HL-60 (cell line): ENCODE measurements at regions not wholly inside any gene's neighbourhood (a gene's known extent, or its start where the extent isn't known, plus 50 kb on each side); places are given as distances from the start of the nearest gene placed in this dataset.

Source experiments
- GABPA ChIP-seq: IDR thresholded peaks from 2 replicates; pipeline ENCODE4 v1.6.1; 2012; ENCODE audit warnings: low read depth
- POLR2AphosphoS5 ChIP-seq: IDR thresholded peaks from 2 replicates; pipeline ENCODE4 v1.6.1; 2012; ENCODE audit warnings: low read depth
- SPI1 ChIP-seq: IDR thresholded peaks from 2 replicates; pipeline ENCODE4 v1.6.1; 2012; ENCODE audit warnings: low read depth, mild to moderate bottlenecking, borderline replicate concordance
- TF ChIP-seq, protein P1 (sequence below): IDR thresholded peaks from one replicate; pipeline ENCODE4 v1.5.1; 2011; ENCODE audit warnings: low read length, control low read depth, inconsistent platforms; ENCODE audit not compliant: insufficient read depth
- TF ChIP-seq, protein P2 (sequence below): IDR thresholded peaks from 2 replicates; pipeline ENCODE4 v1.6.1; 2012; ENCODE audit warnings: low read depth; ENCODE audit not compliant: insufficient replicate concordance

GRCh38 chr7:106583706-106584690, 77.0 kb downstream of the CCDC71L start:
- TF ChIP-seq, protein P1, sequence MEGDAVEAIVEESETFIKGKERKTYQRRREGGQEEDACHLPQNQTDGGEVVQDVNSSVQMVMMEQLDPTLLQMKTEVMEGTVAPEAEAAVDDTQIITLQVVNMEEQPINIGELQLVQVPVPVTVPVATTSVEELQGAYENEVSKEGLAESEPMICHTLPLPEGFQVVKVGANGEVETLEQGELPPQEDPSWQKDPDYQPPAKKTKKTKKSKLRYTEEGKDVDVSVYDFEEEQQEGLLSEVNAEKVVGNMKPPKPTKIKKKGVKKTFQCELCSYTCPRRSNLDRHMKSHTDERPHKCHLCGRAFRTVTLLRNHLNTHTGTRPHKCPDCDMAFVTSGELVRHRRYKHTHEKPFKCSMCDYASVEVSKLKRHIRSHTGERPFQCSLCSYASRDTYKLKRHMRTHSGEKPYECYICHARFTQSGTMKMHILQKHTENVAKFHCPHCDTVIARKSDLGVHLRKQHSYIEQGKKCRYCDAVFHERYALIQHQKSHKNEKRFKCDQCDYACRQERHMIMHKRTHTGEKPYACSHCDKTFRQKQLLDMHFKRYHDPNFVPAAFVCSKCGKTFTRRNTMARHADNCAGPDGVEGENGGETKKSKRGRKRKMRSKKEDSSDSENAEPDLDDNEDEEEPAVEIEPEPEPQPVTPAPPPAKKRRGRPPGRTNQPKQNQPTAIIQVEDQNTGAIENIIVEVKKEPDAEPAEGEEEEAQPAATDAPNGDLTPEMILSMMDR, result no peak
- TF ChIP-seq, protein P2, sequence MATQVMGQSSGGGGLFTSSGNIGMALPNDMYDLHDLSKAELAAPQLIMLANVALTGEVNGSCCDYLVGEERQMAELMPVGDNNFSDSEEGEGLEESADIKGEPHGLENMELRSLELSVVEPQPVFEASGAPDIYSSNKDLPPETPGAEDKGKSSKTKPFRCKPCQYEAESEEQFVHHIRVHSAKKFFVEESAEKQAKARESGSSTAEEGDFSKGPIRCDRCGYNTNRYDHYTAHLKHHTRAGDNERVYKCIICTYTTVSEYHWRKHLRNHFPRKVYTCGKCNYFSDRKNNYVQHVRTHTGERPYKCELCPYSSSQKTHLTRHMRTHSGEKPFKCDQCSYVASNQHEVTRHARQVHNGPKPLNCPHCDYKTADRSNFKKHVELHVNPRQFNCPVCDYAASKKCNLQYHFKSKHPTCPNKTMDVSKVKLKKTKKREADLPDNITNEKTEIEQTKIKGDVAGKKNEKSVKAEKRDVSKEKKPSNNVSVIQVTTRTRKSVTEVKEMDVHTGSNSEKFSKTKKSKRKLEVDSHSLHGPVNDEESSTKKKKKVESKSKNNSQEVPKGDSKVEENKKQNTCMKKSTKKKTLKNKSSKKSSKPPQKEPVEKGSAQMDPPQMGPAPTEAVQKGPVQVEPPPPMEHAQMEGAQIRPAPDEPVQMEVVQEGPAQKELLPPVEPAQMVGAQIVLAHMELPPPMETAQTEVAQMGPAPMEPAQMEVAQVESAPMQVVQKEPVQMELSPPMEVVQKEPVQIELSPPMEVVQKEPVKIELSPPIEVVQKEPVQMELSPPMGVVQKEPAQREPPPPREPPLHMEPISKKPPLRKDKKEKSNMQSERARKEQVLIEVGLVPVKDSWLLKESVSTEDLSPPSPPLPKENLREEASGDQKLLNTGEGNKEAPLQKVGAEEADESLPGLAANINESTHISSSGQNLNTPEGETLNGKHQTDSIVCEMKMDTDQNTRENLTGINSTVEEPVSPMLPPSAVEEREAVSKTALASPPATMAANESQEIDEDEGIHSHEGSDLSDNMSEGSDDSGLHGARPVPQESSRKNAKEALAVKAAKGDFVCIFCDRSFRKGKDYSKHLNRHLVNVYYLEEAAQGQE, result no peak
- no peak for TF ChIP-seq GABPA
- TF ChIP-seq POLR2AphosphoS5, result no peak
- no peak for TF ChIP-seq SPI1
